ENCODE measurements at regions not wholly inside any gene's neighbourhood (a gene's known extent, or its start where the extent isn't known, plus 50 kb on each side); places are given as distances from the start of the nearest gene placed in this dataset.

GRCh38 chr4:151851354-151851753, 90.5 kb upstream of the GATB start:
- TF ChIP-seq REST (IDR thresholded peaks at IDR 0.05; ENCODE audit: insufficient read depth in 1 of 2, low read depth in 2 of 2, low read length in 2 of 2) (no peak), POLR2AphosphoS5 (IDR thresholded peaks at IDR 0.05; ENCODE audit: low read depth, low read length) (no peak)

All from PFSK-1 (cell line).